ENCODE measurements at regions not wholly inside any gene's neighbourhood (a gene's known extent, or its start where the extent isn't known, plus 50 kb on each side); places are given as distances from the start of the nearest gene placed in this dataset.

- Histone ChIP-seq H3K36me3 (ENCODE audit: control insufficient read depth in 4 of 4, insufficient read depth in 3 of 4, low read depth in 1 of 4, low read length in 3 of 4) (no peaks in the 10 kb centered on the region), H3K4me1 (ENCODE audit: control insufficient read depth in 4 of 4, insufficient read depth in 4 of 4, low read length in 3 of 4) (no peaks in the 10 kb centered on the region), H3K9ac (ENCODE audit: low read depth in 1 of 2, low read length in 2 of 2) (no peak overlapping the region), H3K27me3 (ENCODE audit: control insufficient read depth in 4 of 4, insufficient read depth in 4 of 4, low read length in 3 of 4) (no peaks in the 10 kb centered on the region), H3K4me3 (ENCODE audit: low read depth in 1 of 3, low read length in 3 of 3) (no peak overlapping the region), H3K27ac (ENCODE audit: low read depth in 1 of 2, low read length in 2 of 2) (no peak overlapping the region), H3K9me3 (ENCODE audit: control insufficient read depth in 4 of 4, low read length in 3 of 4) (peaks cover 0 to 2% (median under 1%) of the 10 kb centered on the region in 4 donors)
- no peak for DNase-seq (ENCODE audit: low spot score)
- no peak for TF ChIP-seq HNF4A (conservative IDR thresholded peaks at IDR 0.05)
- TF ChIP-seq HNF4G (IDR thresholded peaks at IDR 0.05): no peak
- no peak for TF ChIP-seq FOXA1 (IDR thresholded peaks at IDR 0.05)
- no peak for TF ChIP-seq YY1 (IDR thresholded peaks at IDR 0.05)
- TF ChIP-seq MAX (IDR thresholded peaks at IDR 0.05): no peak
- TF ChIP-seq REST (IDR thresholded peaks at IDR 0.05): no peak
- TF ChIP-seq EGR1 (IDR thresholded peaks at IDR 0.05; ENCODE audit: low read depth in 2 of 2): no peak
- TF ChIP-seq FOXA2 (IDR thresholded peaks at IDR 0.05): no peak
- TF ChIP-seq SP1 (IDR thresholded peaks at IDR 0.05): no peak
- no peak for TF ChIP-seq RXRA (IDR thresholded peaks at IDR 0.05)
- WGBS: 49% methylated on average over 3 of the region's 3 CpGs
Measured at GRCh38 chr11:97487387-97487786, 1097.6 kb downstream of the JRKL start.

- H3K4me1 ChIP-seq (ENCODE audit: control insufficient read depth in 4 of 4, insufficient read depth in 4 of 4, low read length in 3 of 4): no peaks in the 10 kb centered on the region
Measured at GRCh38 chr11:97498891-97499290, 1109.1 kb downstream of the JRKL start.

More at GRCh38 chr11:97498891-97499290, 1109.1 kb downstream of the JRKL start:
- no peak overlapping the region for H3K4me3 ChIP-seq (ENCODE audit: low read depth in 1 of 3, low read length in 3 of 3)
- no peak overlapping the region for H3K9ac ChIP-seq (ENCODE audit: low read depth in 1 of 2, low read length in 2 of 2)
- TF ChIP-seq CTCF (IDR thresholded peaks at IDR 0.05; ENCODE audit: low read depth, low read length, missing input control) (no peak), RAD21 (IDR thresholded peaks at IDR 0.05) (no peak), ZBTB33 (IDR thresholded peaks at IDR 0.05) (no peak), EGR1 (IDR thresholded peaks at IDR 0.05; ENCODE audit: low read depth in 2 of 2) (no peak), GABPA (IDR thresholded peaks at IDR 0.05 in 1 of 2, conservative IDR thresholded peaks at IDR 0.05 in 1 of 2) (no peak), FOXA2 (IDR thresholded peaks at IDR 0.05) (no peak), JUND (IDR thresholded peaks at IDR 0.05) (no peak), ATF3 (IDR thresholded peaks at IDR 0.05) (no peak), MAX (IDR thresholded peaks at IDR 0.05) (no peak), HNF4A (conservative IDR thresholded peaks at IDR 0.05) (no peak), TAF1 (conservative IDR thresholded peaks at IDR 0.05) (no peak), REST (IDR thresholded peaks at IDR 0.05) (no peak)
- no peaks in the 10 kb centered on the region for H3K36me3 ChIP-seq (ENCODE audit: control insufficient read depth in 4 of 4, insufficient read depth in 3 of 4, low read depth in 1 of 4, low read length in 3 of 4)
- no peak for DNase-seq (ENCODE audit: low spot score)
- 92% methylated on average over 2 of the region's 2 CpGs for WGBS
- H3K27ac ChIP-seq (ENCODE audit: low read depth in 1 of 2, low read length in 2 of 2): no peak overlapping the region
- H3K27me3 ChIP-seq (ENCODE audit: control insufficient read depth in 4 of 4, insufficient read depth in 4 of 4, low read length in 3 of 4): no peaks in the 10 kb centered on the region
- peaks cover 0 to 2% (median 2%) of the 10 kb centered on the region in 4 donors for H3K9me3 ChIP-seq (ENCODE audit: control insufficient read depth in 4 of 4, low read length in 3 of 4)
